Activated CD4-positive, alpha-beta T cell treated with anti-CD3 and anti-CD28 coated beads, Interleukin-10, Interleukin-2, amounts not matched to agents 100 ng/mL and 50 ng/mL, durations not matched to agents 16 hours and 8 hours (primary cell): ENCODE measurements at regions not wholly inside any gene's neighbourhood (a gene's known extent, or its start where the extent isn't known, plus 50 kb on each side); places are given as distances from the start of the nearest gene placed in this dataset.
A peak's percentile ranks its signal among the peaks of the same experiment; 100 is the strongest.

ENCODE experiments used
- DNase-seq: peaks from one replicate; pipeline ENCODE4 v3.0.0-alpha.2; 2020

DNA sequence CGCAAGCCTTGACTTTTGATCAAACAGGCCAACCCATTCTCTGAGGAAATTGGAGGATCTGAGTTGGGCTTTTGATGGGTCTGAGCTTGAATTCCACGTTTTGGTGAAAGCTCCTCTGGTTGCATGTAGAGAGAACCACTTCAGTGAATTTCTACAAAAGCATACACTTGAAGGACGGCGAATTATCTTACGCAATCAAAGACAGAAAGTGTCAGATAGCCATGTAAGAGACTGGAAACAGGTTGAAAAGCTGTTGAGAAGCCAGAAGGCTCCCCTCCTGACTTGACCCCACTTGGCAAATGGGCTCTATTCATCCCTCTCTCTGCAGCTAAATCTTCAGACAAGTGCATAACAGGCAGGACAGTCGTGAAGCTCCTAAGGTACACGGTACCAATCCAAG, 809.1 kb downstream of the BCL11B start:
- no peak for DNase-seq

DNA sequence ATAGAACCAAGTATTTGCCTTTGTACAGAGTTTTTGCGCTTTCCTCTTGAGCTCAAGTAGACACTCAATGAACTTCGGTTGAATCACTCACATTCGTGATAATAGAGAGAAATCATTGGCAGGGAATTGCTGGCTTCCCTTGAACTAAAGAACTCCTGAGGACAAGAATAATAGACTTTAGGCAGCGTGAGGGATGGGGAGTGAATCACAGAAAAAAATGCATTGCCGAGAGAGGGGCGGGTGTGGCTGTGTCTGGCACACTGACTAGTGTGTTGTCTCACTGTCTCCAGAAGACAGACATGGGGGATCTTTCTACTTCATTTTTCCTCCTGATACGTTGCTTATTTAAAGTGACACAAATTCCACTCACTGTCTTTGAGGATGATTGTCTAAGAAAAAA, 805.2 kb downstream of the BCL11B start:
- DNase-seq, result no peak

- no peak for DNase-seq
Observed at GRCh38 chr14:98470663-98471062, 801.3 kb downstream of the BCL11B start.

DNA sequence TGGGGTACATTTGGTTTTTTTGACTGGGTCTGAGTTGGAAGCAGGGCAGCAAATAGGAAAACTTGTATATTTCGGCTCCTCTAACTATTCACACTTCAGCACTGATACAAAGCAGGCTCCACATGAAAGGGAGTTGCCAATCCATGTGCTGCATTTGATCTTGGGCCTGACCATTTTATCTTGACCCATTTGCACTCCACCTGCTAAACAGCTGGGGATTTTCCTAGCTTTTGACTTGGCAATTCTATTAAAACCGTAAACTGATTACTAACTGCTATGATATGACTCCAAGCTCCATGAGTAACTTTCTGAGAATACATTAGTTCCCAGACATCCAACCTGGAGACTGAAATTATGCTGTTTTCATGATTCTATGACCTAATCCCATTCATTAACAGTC, 797.1 kb downstream of the BCL11B start:
- no peak for DNase-seq

DNA sequence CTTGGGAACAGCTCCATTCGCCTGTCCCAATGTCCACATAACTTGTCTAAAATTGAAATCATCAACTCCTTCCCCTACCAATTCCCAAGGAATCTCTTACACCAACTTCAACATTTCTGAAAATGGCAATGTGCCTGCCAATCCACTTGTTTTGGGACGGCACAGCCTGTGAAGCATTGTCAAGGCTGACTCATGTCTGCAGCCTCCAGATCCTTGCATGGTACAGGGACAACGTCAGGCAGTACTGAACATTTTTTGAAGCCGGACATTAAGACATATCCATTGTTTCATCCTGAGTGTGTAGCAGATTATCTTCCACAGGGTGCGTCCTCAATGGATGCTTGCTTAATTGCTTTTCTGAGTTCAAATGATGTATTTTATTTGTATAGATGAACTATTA, 794.1 kb downstream of the BCL11B start:
- DNase-seq, result no peak

GRCh38 chr14:98489115-98489514, 782.9 kb downstream of the BCL11B start:
- no peak for DNase-seq

DNA sequence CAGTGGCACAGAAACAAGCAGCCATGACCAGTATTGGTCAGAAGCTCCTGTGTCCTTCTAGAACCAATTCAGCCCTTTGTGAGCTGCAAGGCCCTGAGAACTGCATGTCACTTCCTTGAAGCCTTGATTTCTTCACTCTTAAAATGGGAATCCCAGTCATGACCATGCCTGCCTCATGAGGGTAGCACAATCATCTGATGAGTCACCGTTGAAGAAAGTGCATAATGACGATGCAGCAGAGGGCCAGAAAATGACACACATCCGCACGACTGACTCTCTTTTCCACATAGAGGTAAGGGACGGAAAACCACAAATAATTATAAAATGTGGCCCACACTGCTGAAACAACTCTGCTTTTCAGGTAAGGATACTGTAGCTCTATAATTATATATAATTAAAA, 777.4 kb downstream of the BCL11B start:
- DNase-seq, result peak; percentile 52

- DNase-seq, result no peak
Observed at GRCh38 chr14:98498019-98498885, 773.7 kb downstream of the BCL11B start.

GRCh38 chr14:98501335-98501734, 770.7 kb downstream of the BCL11B start:
- DNase-seq, result no peak

GRCh38 chr14:98501836-98502235, 770.2 kb downstream of the BCL11B start:
- DNase-seq, result no peak

DNA sequence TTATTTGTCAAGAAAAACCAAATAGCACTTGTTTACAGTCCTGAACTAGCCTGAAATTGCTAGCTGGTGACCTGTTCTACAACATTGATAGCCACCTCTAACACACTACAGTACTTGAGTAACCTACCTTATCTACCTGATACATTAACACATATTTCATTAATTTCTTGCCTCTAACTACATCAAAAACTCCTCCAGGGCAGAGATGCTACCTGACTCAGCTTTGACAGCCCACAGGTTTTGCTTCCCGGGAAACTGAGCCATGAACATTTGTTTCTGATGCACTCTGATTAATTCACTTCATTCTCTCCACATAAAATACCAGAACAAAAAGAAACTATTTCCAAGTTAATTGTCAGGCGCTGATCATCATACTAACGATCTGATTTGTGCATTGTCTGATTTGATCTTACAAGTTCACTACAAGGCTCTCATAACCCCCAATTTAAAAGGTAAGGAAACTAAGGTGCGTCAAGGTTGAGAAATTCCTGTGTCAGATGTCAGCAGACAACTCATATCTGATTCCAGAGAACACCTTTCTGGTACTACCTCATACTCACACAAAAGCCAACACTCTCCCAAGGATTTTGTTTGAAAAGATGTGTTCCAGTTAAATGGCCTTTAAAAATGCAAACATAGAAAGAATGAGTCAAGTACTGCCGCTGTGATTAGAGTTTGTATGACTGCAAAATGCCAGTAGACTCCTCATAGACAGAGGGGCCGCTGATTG, 768.7 kb downstream of the BCL11B start:
- DNase-seq, result no peak

DNA sequence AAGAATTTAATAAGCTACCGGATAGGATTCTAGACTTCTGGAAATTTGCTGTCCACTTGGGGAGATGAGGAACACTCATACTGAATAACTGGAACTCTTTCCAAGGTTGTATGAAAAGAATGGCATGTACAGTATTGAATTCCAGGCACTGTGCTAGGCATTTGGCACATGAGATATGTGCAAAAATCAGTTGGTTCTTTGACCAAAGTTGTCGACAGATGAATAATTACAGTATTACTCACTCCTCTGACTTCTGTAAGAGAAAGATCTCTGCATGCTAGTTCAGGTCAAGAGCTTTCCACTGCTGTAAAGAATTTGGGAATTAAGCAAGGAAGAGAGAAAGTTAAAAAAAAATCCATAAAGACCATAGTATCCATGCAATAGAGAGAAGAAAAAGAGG, 764.7 kb downstream of the BCL11B start:
- no peak for DNase-seq

GRCh38 chr14:98510392-98510791, 761.6 kb downstream of the BCL11B start:
- DNase-seq, result peak; percentile 23

DNA sequence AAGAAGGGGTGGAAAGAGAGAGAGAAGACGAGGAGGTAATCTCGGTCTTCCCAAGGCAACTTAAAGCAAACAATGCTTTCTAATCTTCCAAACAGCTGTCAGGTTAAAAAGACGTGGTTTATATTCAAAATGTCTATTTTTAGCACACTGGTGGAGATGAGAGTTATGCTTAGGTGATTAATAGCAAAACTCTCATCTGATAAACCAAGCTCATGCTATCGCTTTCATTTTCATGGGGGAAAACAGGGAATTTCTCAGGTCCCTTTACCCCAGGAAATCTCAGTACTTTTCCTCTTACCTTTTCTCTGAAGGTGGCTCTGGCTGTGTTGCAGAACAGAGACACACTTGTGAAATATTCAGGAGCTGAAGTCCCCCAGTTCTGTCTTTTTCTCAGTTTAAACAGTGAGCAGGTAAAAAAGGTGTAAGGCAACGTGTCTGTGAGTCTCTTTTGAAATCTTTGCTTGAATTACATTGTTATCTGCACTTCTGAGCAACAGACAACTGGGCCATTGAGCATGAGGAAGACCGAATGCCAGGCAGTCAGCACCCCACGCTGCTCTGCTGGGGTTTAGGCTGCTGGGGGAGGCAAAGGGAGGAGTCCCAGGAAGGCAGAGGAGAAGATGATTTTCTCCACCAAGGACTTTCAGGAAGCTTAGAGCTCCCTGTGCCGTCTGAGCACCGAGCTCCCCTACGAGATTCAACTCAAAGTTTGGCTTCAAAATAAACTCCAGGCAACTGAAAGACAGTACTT, 759.3 kb downstream of the BCL11B start:
- peak; percentile 42 for DNase-seq

DNA sequence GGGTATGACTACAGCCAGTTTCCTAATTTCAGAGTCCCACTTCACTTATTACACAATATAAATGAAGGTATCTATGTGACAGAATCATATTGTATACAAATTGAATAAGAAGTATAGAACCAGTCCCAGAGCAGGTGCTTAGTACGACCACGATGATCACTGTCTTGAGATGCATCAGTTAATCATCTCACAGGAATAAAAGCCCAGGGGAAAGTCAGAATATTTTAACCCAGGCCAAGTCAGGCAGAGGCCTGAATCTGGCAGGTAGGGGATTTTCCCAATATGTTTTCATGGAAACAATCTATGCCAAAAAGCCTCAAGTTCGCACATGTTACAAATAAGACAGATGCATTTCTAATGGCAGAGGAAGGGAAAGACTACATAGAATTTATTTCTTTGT, 758.4 kb downstream of the BCL11B start:
- no peak for DNase-seq

DNA sequence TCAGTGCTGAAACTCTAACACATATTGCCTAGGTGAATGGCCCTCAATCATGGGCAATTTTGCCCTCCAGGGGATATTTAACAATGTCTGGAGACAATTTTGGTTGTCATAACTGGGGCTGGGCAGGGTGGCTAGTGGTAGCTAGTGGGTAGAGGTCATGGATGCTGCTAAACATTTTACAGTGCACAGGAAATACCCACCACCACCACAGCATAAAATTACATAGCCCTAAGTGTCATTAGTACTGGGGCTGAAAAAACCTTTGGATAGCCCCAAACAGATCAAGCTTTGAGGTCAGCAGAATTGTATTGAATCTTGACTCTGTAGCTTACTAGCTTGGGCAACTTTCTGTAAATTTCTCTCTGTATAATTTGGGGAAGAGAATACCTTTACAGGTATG, 758.0 kb downstream of the BCL11B start:
- DNase-seq, result no peak

- DNase-seq, result no peak
Observed at GRCh38 chr14:98536256-98536655, 735.7 kb downstream of the BCL11B start.

GRCh38 chr14:98542316-98542715, 729.7 kb downstream of the BCL11B start:
- DNase-seq, result no peak

DNA sequence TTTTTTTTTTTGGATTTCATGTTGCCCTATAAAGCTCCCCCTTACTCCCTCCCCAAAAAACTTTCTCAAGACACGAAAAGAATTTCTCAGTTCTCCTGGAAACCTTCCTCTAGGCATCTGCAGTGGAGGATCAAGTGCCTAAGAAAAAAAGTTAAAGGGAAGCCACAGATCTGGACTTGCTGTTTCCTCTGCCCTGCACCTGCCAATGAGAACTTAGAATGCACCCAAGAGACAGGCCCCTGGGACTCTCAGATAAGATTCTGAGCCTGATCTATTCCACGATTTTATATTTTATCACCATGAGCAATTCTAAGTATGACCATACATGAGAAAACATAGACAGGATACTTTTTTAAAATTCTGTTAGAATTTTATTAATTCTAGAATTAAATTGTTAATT, 728.9 kb downstream of the BCL11B start:
- DNase-seq, result no peak

GRCh38 chr14:98544174-98544573, 727.8 kb downstream of the BCL11B start:
- no peak for DNase-seq

GRCh38 chr14:98545181-98545580, 726.8 kb downstream of the BCL11B start:
- no peak for DNase-seq

DNA sequence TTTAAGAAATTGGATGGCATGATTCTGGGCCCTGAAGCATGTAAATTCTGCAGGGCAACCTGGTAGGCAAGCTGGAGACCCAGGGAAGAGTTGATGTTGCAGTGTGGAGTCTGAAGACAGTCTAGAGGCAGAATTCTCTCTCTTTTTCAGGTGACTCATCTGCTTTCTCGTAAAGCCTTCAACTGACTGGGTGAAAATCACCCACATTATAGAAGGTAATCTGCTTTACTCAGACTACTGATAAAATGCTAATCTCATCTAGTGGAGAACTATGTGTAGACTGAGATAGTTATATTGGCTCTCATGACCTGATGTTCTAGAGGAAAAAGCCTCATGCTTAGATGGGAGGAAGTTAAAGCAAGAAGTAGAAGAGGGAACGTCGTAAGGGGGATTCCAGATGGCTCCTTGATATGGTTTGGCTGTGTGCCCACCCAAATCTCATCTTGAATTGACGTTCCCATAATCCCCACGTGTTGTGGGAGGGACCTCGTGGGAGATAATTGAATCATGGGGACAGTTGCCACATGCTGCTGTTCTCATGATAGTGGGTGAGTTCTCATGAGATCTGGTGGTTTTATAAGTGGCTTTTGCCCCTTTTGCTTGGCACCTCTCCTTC, 723.8 kb downstream of the BCL11B start:
- no peak for DNase-seq

DNA sequence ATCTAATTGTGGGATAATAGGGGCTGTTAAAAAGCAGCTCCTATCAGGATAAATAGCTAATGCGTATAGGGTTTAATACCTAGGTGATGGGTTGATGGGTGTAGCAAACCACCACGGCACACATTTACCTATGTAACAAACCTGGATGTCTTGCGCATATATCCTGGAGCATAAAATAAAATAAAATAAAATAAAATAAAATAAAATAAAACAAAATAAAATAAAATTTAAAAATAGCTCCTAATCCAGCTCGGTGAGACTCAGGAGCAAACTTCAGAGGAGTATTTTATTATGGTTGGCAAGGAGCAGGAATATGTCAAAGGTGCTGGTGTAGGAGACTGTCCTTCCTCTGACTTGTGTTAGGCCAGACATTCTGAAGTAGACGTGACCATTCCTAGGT, 721.0 kb downstream of the BCL11B start:
- no peak for DNase-seq
